K562 (cell line): ENCODE measurements at regions not wholly inside any gene's neighbourhood (a gene's known extent, or its start where the extent isn't known, plus 50 kb on each side); places are given as distances from the start of the nearest gene placed in this dataset.
A peak's percentile ranks its signal among the peaks of the same experiment; 100 is the strongest.

Source experiments
- ATAC-seq: fragments of 200-7000 bp; cut with Tn5 transposase; 3 replicates; pipeline ENCODE4 v1.9.1; 2020; ENCODE audit warnings: moderate library complexity
- BruUV-seq: library from RNA; stranded (reverse); fragments of 400-500 nt; replicated peaks from 2 replicates; lab custom pipeline; 2021; lab: Mats Ljungman, UMichigan
- CTCF ChIA-PET: fragments of 300-600 bp; formaldehyde crosslinking; extraction: SDS; loops from one replicate; lab custom pipeline; 2021; ENCODE audit warnings: low intra/inter-chr PET ratio; lab: Yijun Ruan, JAX
- POLR2A ChIA-PET: fragments of 300-600, 350-650 bp; sonication (Branson Sonifier 250); formaldehyde crosslinking; extraction: SDS; loops from one replicate; lab custom pipeline; 2021; ENCODE audit warnings: antibody characterized with exemption, inconsistent platforms; lab: Yijun Ruan, JAX
- DNase-seq, 4 experiments: peaks; one replicate each; pipeline versions ENCODE4 v3.0.0 to v3.0.0-alpha.2; 2011 to 2018; ENCODE audit warnings: low spot score in 3 of 4, mixed read lengths in 3 of 4; ENCODE audit errors: extremely low read depth in 1 of 4
- FAIRE-seq: peaks from 2 replicates; lab custom pipeline; 2011; peaks lifted over from hg19 to GRCh38; lab: Jason Lieb, UNC
- H2AFZ ChIP-seq: 2 replicates; pipeline ENCODE4 v1.6.0; 2011; ENCODE audit warnings: low read depth, low read length, control low read depth, inconsistent platforms
- H3K27ac ChIP-seq: fragments of 200-600 bp; 3 replicates; pipeline ENCODE4 v1.8.0; 2011; ENCODE audit warnings: low read depth, mild to moderate bottlenecking, control low read depth, inconsistent platforms, low read length, moderate library complexity, mixed read lengths; ENCODE audit errors: extremely low read depth
- H3K27me3 ChIP-seq, 2 experiments: fragments of 300-600 bp in 1 of 2; 2 replicates in 1 of 2; 3 replicates in 1 of 2; pipeline versions ENCODE4 v1.6.0 to v1.8.0; 2011; ENCODE audit warnings: inconsistent platforms in 2 of 2, low read length in 2 of 2, mild to moderate bottlenecking in 1 of 2, mixed read lengths in 1 of 2, moderate library complexity in 1 of 2; ENCODE audit not compliant: control insufficient read depth in 2 of 2, insufficient read depth in 2 of 2
- H3K36me3 ChIP-seq: fragments of 300-600 bp; 3 replicates; pipeline ENCODE4 v1.8.0; 2011; ENCODE audit warnings: mild to moderate bottlenecking, low read length, inconsistent platforms; ENCODE audit not compliant: control insufficient read depth, insufficient read depth
- H3K4me1 ChIP-seq, 2 experiments: fragments of 200-600 bp in 1 of 2; replicated peaks in 1 of 2; 2 replicates in 1 of 2; 3 replicates in 1 of 2; pipeline versions ENCODE4 v1.5.1 to v1.8.0; 2011; ENCODE audit warnings: inconsistent platforms in 2 of 2, low read length in 2 of 2, mild to moderate bottlenecking in 1 of 2, mixed read lengths in 1 of 2, moderate library complexity in 1 of 2; ENCODE audit not compliant: control insufficient read depth in 2 of 2, insufficient read depth in 2 of 2
- H3K4me2 ChIP-seq: 2 replicates; pipeline ENCODE4 v1.6.1; 2011; ENCODE audit warnings: low read length, control low read depth, inconsistent platforms, mixed read lengths; ENCODE audit not compliant: insufficient read depth
- H3K4me3 ChIP-seq: fragments of 200-600 bp; sonication (generic), shearing (Covaris generic); 2 replicates; pipeline ENCODE4 v1.5.1; 2016; ENCODE audit warnings: control low read depth, inconsistent platforms
- H3K79me2 ChIP-seq: fragments of 200-600 bp; 3 replicates; pipeline ENCODE4 v1.8.0; 2011; ENCODE audit warnings: low read length, inconsistent platforms; ENCODE audit not compliant: control insufficient read depth, insufficient read depth
- H3K9ac ChIP-seq, 2 experiments: 2 replicates each; pipeline versions ENCODE4 v1.6.0 to v1.6.1; 2011; ENCODE audit warnings: low read depth in 2 of 2, low read length in 2 of 2, control low read depth in 1 of 2, inconsistent platforms in 1 of 2, mild to moderate bottlenecking in 1 of 2, mixed read lengths in 1 of 2; ENCODE audit not compliant: insufficient read depth in 1 of 2
- H3K9me1 ChIP-seq: one replicate; pipeline ENCODE4 v1.6.0; 2011; ENCODE audit warnings: inconsistent platforms, mild to moderate bottlenecking, low read length, moderate library complexity; ENCODE audit not compliant: control insufficient read depth, insufficient read depth
- H3K9me3 ChIP-seq: replicated peaks from 2 replicates; pipeline ENCODE4 v1.5.1; 2011; ENCODE audit warnings: low read depth, low read length, inconsistent platforms; ENCODE audit not compliant: control insufficient read depth, insufficient read depth
- H4K20me1 ChIP-seq: replicated peaks from 2 replicates; pipeline ENCODE4 v1.6.1; 2011; ENCODE audit warnings: low read length, inconsistent platforms, mixed read lengths; ENCODE audit not compliant: control insufficient read depth, insufficient read depth
- BCOR ChIP-seq: fragments of 450-650 bp; IDR thresholded peaks from 2 replicates; pipeline ENCODE4 v1.6.1; 2016
- C11orf30 ChIP-seq: fragments of 450-650 bp; IDR thresholded peaks from 2 replicates; pipeline ENCODE4 v1.6.1; 2016; ENCODE audit warnings: low read depth, mild to moderate bottlenecking
- DIDO1 ChIP-seq: fragments of 450-650 bp; IDR thresholded peaks from 2 replicates; pipeline ENCODE4 v1.6.1; 2016; ENCODE audit warnings: low read depth, missing biosample characterization, missing genetic modification characterization
- GABPA ChIP-seq: fragments of 200-800 bp; sonication (Bioruptor generic); conservative IDR thresholded peaks from 2 replicates; pipeline ENCODE4 v1.6.1; 2016; ENCODE audit warnings: low read depth, missing genetic modification characterization, missing compliant biosample characterization
- MAFG ChIP-seq: fragments of 450-650 bp; conservative IDR thresholded peaks from 2 replicates; pipeline ENCODE4 v1.6.1; 2016; ENCODE audit warnings: missing genetic modification characterization, missing compliant biosample characterization
- MAFK ChIP-seq: IDR thresholded peaks from 2 replicates; pipeline ENCODE4 v1.6.1; 2011; ENCODE audit warnings: low read length, improper control_type of control experiment
- NFIX ChIP-seq: fragments of 250-450 bp; sonication (Bioruptor Pico); IDR thresholded peaks from 2 replicates; pipeline ENCODE4 v1.4.0; 2020; ENCODE audit warnings: low read depth, mild to moderate bottlenecking, moderate library complexity
- NR4A1 ChIP-seq, 2 experiments: fragments of 250-450 bp in 1 of 2; fragments of 450-650 bp in 1 of 2; sonication (Bioruptor Pico) in 1 of 2; IDR thresholded peaks; 2 replicates each; pipeline versions ENCODE4 v1.4.0 to v1.6.1; 2016 to 2020; ENCODE audit warnings: mild to moderate bottlenecking in 2 of 2, missing compliant biosample characterization in 1 of 2, missing genetic modification characterization in 1 of 2, moderate library complexity in 1 of 2
- ZNF239 ChIP-seq: fragments of 250-450 bp; sonication (Bioruptor Pico); IDR thresholded peaks from 2 replicates; pipeline ENCODE4 v1.4.0; 2020; ENCODE audit warnings: mild to moderate bottlenecking
- ZNF316 ChIP-seq: fragments of 450-650 bp; IDR thresholded peaks from 2 replicates; pipeline ENCODE4 v1.6.1; 2016
- WGBS: fragments of 100-300 bp; shearing (Covaris generic); methylation state at CpG from one replicate; pipeline ENCODE4 v1.1.6; 2016; ENCODE audit warnings: low coverage, mixed read lengths; ENCODE audit not compliant: insufficient coverage; ENCODE audit errors: missing lambda C conversion rate; 5-methylcytosine and 5-hydroxymethylcytosine counted together
- in situ Hi-C: fragments of 300-500 bp; cut with MboI; formaldehyde crosslinking; loops from 4 replicates; pipeline ENCODE4 v1.15.0; 2018; ENCODE audit warnings: inconsistent platforms, mixed read lengths
- intact Hi-C: fragments of 100-400 bp; cut with micrococcal nuclease; formaldehyde crosslinking; loops from 2 replicates; pipeline ENCODE4 v1.14.2; 2022
- TF ChIP-seq, protein P1 (sequence below): fragments of 250-450 bp; sonication (Bioruptor Pico); IDR thresholded peaks from 2 replicates; pipeline ENCODE4 v1.9.0; 2021; ENCODE audit warnings: mild to moderate bottlenecking
- TF ChIP-seq, protein P2 (sequence below): fragments of 450-650 bp; IDR thresholded peaks from 2 replicates; pipeline ENCODE4 v1.6.1; 2014; ENCODE audit warnings: low read depth, mild to moderate bottlenecking, moderate library complexity, borderline replicate concordance
- TF ChIP-seq, protein P3 (sequence below): fragments of 250-450 bp; sonication (Bioruptor Pico); IDR thresholded peaks from 2 replicates; pipeline ENCODE4 v1.5.0; 2021; ENCODE audit warnings: mild to moderate bottlenecking, borderline replicate concordance

DNA sequence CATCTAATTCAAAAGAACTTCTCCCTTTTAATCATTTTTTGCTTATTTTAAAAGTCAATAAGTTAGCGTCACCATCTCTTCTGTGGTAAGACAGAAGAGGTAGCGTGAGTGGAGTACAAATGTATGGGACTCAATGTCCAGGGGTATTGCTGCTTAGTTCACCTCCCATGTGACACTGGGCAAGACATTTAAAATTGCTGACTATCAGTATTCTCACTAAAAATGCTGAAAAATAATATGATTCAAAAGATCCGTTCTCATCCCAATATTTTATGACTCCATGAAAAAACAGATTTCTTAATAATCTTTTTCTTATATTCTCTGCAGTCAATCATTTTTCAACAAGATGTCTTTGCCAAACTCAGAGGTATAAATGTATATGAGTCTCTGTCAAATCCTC, 68.1 kb upstream of the LRRC4C start:
- H3K27ac ChIP-seq, result no peak overlapping the region
- no peaks in the 10 kb centered on the region for H3K36me3 ChIP-seq
- no peak overlapping the region for H3K9ac ChIP-seq
- no peaks in the 10 kb centered on the region for H3K79me2 ChIP-seq
- H3K4me2 ChIP-seq, result no peak overlapping the region
- no peaks in the 10 kb centered on the region for H3K9me1 ChIP-seq
- H3K27me3 ChIP-seq, result no peaks in the 10 kb centered on the region
- no peak overlapping the region for H2AFZ ChIP-seq
- in situ Hi-C loops, result no loop called here
- no peak overlapping the region for H3K4me3 ChIP-seq
- intact Hi-C loops, result no loop called here
- no peaks in the 10 kb centered on the region for H3K4me1 ChIP-seq
- BruUV-seq, result no TSS peak
- ATAC-seq, result no peak
- POLR2A ChIA-PET, result no interaction called here
- no peak for TF ChIP-seq NR4A1 (CRISPR knock-in tag; IDR thresholded peaks at IDR 0.05)
- TF ChIP-seq NR4A1 (tag; IDR thresholded peaks at IDR 0.05), result no peak
- TF ChIP-seq GABPA (tag), result no peak
- no peak for TF ChIP-seq ZNF239 (CRISPR knock-in tag)
- no peak for TF ChIP-seq DIDO1
- peak; percentile 55; the same call in 1 of the 2 replicates for TF ChIP-seq MAFG (tag)
- TF ChIP-seq, protein P1, sequence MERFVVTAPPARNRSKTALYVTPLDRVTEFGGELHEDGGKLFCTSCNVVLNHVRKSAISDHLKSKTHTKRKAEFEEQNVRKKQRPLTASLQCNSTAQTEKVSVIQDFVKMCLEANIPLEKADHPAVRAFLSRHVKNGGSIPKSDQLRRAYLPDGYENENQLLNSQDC (CRISPR knock-in tag), result no peak
- peak; percentile 49; the same call in 1 of the 2 replicates for TF ChIP-seq MAFK
- no peak for TF ChIP-seq BCOR
- TF ChIP-seq C11orf30, result peak; percentile 41; the same call in 1 of the 2 replicates
- TF ChIP-seq, protein P2, sequence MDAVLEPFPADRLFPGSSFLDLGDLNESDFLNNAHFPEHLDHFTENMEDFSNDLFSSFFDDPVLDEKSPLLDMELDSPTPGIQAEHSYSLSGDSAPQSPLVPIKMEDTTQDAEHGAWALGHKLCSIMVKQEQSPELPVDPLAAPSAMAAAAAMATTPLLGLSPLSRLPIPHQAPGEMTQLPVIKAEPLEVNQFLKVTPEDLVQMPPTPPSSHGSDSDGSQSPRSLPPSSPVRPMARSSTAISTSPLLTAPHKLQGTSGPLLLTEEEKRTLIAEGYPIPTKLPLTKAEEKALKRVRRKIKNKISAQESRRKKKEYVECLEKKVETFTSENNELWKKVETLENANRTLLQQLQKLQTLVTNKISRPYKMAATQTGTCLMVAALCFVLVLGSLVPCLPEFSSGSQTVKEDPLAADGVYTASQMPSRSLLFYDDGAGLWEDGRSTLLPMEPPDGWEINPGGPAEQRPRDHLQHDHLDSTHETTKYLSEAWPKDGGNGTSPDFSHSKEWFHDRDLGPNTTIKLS, result no peak
- TF ChIP-seq ZNF316, result peak; percentile 69
- TF ChIP-seq, protein P3, sequence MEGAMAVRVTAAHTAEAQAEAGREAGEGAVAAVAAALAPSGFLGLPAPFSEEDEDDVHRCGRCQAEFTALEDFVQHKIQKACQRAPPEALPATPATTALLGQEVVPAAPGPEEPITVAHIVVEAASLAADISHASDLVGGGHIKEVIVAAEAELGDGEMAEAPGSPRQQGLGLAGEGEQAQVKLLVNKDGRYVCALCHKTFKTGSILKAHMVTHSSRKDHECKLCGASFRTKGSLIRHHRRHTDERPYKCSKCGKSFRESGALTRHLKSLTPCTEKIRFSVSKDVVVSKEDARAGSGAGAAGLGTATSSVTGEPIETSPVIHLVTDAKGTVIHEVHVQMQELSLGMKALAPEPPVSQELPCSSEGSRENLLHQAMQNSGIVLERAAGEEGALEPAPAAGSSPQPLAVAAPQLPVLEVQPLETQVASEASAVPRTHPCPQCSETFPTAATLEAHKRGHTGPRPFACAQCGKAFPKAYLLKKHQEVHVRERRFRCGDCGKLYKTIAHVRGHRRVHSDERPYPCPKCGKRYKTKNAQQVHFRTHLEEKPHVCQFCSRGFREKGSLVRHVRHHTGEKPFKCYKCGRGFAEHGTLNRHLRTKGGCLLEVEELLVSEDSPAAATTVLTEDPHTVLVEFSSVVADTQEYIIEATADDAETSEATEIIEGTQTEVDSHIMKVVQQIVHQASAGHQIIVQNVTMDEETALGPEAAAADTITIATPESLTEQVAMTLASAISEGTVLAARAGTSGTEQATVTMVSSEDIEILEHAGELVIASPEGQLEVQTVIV (CRISPR knock-in tag), result no peak
- no peak for TF ChIP-seq NFIX
- CTCF ChIA-PET, result no interaction called here
- H3K9me3 ChIP-seq, result no peaks in the 10 kb centered on the region
- no peaks in the 10 kb centered on the region for H4K20me1 ChIP-seq
- WGBS, result 3% methylated on average over 3 of the region's 3 CpGs
- DNase-seq, result no peak
- no peak for FAIRE-seq
